ENCODE measurements at regions not wholly inside any gene's neighbourhood (a gene's known extent, or its start where the extent isn't known, plus 50 kb on each side); places are given as distances from the start of the nearest gene placed in this dataset.

GRCh38 chr7:46932676-46933424, 649.1 kb downstream of the TNS3 start:
- TF ChIP-seq, protein P1, sequence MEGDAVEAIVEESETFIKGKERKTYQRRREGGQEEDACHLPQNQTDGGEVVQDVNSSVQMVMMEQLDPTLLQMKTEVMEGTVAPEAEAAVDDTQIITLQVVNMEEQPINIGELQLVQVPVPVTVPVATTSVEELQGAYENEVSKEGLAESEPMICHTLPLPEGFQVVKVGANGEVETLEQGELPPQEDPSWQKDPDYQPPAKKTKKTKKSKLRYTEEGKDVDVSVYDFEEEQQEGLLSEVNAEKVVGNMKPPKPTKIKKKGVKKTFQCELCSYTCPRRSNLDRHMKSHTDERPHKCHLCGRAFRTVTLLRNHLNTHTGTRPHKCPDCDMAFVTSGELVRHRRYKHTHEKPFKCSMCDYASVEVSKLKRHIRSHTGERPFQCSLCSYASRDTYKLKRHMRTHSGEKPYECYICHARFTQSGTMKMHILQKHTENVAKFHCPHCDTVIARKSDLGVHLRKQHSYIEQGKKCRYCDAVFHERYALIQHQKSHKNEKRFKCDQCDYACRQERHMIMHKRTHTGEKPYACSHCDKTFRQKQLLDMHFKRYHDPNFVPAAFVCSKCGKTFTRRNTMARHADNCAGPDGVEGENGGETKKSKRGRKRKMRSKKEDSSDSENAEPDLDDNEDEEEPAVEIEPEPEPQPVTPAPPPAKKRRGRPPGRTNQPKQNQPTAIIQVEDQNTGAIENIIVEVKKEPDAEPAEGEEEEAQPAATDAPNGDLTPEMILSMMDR (IDR thresholded peaks at IDR 0.05) = peak in 6 of 12 donors; percentile 10 to 49 (median 22)
- TF ChIP-seq POLR2A (IDR thresholded peaks at IDR 0.05) = no peak

Measured in heart left ventricle (tissue), 13 donors.